22Rv1 (cell line): ENCODE measurements at regions not wholly inside any gene's neighbourhood (a gene's known extent, or its start where the extent isn't known, plus 50 kb on each side); places are given as distances from the start of the nearest gene placed in this dataset.

Experiments
- CTCF ChIP-seq: fragments of 450-650 bp; IDR thresholded peaks from 2 replicates; pipeline ENCODE4 v1.5.1; 2017; ENCODE audit warnings: mild to moderate bottlenecking
- ZFX ChIP-seq: fragments of 450-650 bp; IDR thresholded peaks from 2 replicates; pipeline ENCODE4 v1.6.1; 2017; ENCODE audit warnings: antibody characterized with exemption, borderline replicate concordance

GRCh38 chrX:20388594-20388993 is 121.9 kb upstream of the RPS6KA3 start:
- TF ChIP-seq CTCF (no peak), ZFX (no peak)
